CD4-positive, alpha-beta T cell treated with Interleukin-15 for 4 hours (primary cell): ENCODE measurements at regions not wholly inside any gene's neighbourhood (a gene's known extent, or its start where the extent isn't known, plus 50 kb on each side); places are given as distances from the start of the nearest gene placed in this dataset.
"Not testable (repeated sequence)": the region's sequence is repeated elsewhere in the genome, so short reads cannot be mapped to it uniquely, and the experiment has no call there.

ENCODE experiments used
- DNase-seq: peaks from one replicate; pipeline ENCODE4 v3.0.0-alpha.2; 2020; ENCODE audit warnings: low spot score

GRCh38 chr5:77909237-77909636 lies 133.1 kb upstream of the TBCA start:
- DNase-seq, result no peak

- DNase-seq, result no peak
Measured at GRCh38 chr5:77908787-77909186, 132.6 kb upstream of the TBCA start.

GRCh38 chr5:77907786-77908185 lies 131.6 kb upstream of the TBCA start:
- no peak for DNase-seq

GRCh38 chr5:77906806-77907205 lies 130.7 kb upstream of the TBCA start:
- DNase-seq, result no peak

- DNase-seq, result no peak
Measured at GRCh38 chr5:77904362-77904761, 128.2 kb upstream of the TBCA start.

GRCh38 chr5:77900691-77901090 lies 124.6 kb upstream of the TBCA start:
- no peak for DNase-seq

- DNase-seq, result no peak
Measured at GRCh38 chr5:77898385-77898784, 122.2 kb upstream of the TBCA start.

- no peak for DNase-seq
Measured at GRCh38 chr5:77896338-77896737, 120.2 kb upstream of the TBCA start.

- not testable (repeated sequence) for DNase-seq
Measured at GRCh38 chr5:77894103-77894502, 118.0 kb upstream of the TBCA start.

- DNase-seq, result no peak
Measured at GRCh38 chr5:77893225-77893860, 117.2 kb upstream of the TBCA start.

- no peak for DNase-seq
Measured at GRCh38 chr5:77892061-77893010, 116.2 kb upstream of the TBCA start.

- no peak for DNase-seq
Measured at GRCh38 chr5:77885519-77885918, 109.4 kb upstream of the TBCA start.

GRCh38 chr5:77882670-77883257 lies 106.6 kb upstream of the TBCA start:
- no peak for DNase-seq

- no peak for DNase-seq
Measured at GRCh38 chr5:77881528-77881927, 105.4 kb upstream of the TBCA start.

GRCh38 chr5:77877516-77878355 lies 101.6 kb upstream of the TBCA start:
- no peak for DNase-seq

- no peak for DNase-seq
Measured at GRCh38 chr5:77876862-77877502, 100.8 kb upstream of the TBCA start.

- DNase-seq, result no peak
Measured at GRCh38 chr5:77876316-77876715, 100.2 kb upstream of the TBCA start.

- no peak for DNase-seq
Measured at GRCh38 chr5:77874691-77875090, 98.6 kb upstream of the TBCA start.

GRCh38 chr5:77873239-77873638 lies 97.1 kb upstream of the TBCA start:
- no peak for DNase-seq

GRCh38 chr5:77871946-77872345 lies 95.8 kb upstream of the TBCA start:
- DNase-seq, result no peak

GRCh38 chr5:77871016-77871415 lies 94.9 kb upstream of the TBCA start:
- no peak for DNase-seq
